Fibroblast of the aortic adventitia (primary cell): ENCODE measurements at regions not wholly inside any gene's neighbourhood (a gene's known extent, or its start where the extent isn't known, plus 50 kb on each side); places are given as distances from the start of the nearest gene placed in this dataset.
"Not testable (repeated sequence)": the region's sequence is repeated elsewhere in the genome, so short reads cannot be mapped to it uniquely, and the experiment has no call there.

ENCODE experiments used
- DNase-seq: peaks from one replicate; pipeline ENCODE4 v3.0.0-alpha.2; 2010; ENCODE audit warnings: low read depth
- H3K4me3 ChIP-seq: 2 replicates; pipeline ENCODE4 v1.5.1; 2011; ENCODE audit warnings: low read depth, mild to moderate bottlenecking, control low read depth, low read length, moderate library complexity
- CTCF ChIP-seq: IDR thresholded peaks from 2 replicates; pipeline ENCODE4 v1.5.1; 2011; ENCODE audit warnings: mild to moderate bottlenecking, low read length, control low read depth, inconsistent platforms; ENCODE audit not compliant: insufficient read depth

- TF ChIP-seq CTCF = no peak
- H3K4me3 ChIP-seq = no peak overlapping the region
- DNase-seq = no peak
Measured at GRCh38 chr7:1354661-1355567, 104.4 kb downstream of the MICALL2 start.

- no peak for TF ChIP-seq CTCF
- DNase-seq = no peak
- no peak overlapping the region for H3K4me3 ChIP-seq
Measured at GRCh38 chr7:1355568-1356340, 103.5 kb downstream of the MICALL2 start.

GRCh38 chr7:1356853-1357252, 102.4 kb downstream of the MICALL2 start:
- DNase-seq, H3K4me3 ChIP-seq: not testable (repeated sequence)

- DNase-seq, H3K4me3 ChIP-seq: not testable (repeated sequence)
Measured at GRCh38 chr7:1357260-1357600, 102.0 kb downstream of the MICALL2 start.

GRCh38 chr7:1357601-1358271, 101.5 kb downstream of the MICALL2 start:
- TF ChIP-seq CTCF = no peak
- H3K4me3 ChIP-seq = no peak overlapping the region
- DNase-seq = no peak

- no peak overlapping the region for H3K4me3 ChIP-seq
- DNase-seq = no peak
- TF ChIP-seq CTCF = no peak
Measured at GRCh38 chr7:1358376-1359050, 100.8 kb downstream of the MICALL2 start.

- H3K4me3 ChIP-seq = no peak overlapping the region
- no peak for DNase-seq
- TF ChIP-seq CTCF = no peak
Measured at GRCh38 chr7:1359051-1359400, 100.2 kb downstream of the MICALL2 start.
